ENCODE measurements at regions not wholly inside any gene's neighbourhood (a gene's known extent, or its start where the extent isn't known, plus 50 kb on each side); places are given as distances from the start of the nearest gene placed in this dataset.
"Not testable (repeated sequence)": the region's sequence is repeated elsewhere in the genome, so short reads cannot be mapped to it uniquely, and the experiment has no call there.

DNA sequence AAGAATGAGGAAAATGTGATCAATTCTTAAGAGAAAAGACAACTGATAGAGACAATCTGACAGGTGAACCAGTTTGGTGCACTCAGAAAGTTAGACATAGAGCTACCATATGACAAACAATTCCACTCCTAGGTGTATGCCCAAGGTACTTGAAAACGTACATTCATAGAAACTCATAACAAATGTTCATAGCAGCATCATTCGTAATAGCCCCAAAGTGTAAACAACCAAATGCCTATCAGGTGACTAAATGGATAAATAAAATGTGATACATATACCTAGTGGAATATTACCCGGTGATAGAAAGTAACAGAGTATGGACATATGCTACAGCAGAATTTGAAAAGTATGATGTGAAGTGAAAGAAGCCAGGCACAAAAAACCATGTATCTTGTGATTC lies 149.3 kb upstream of the TRIB2 start:
- FAIRE-seq, result no peak

DNA sequence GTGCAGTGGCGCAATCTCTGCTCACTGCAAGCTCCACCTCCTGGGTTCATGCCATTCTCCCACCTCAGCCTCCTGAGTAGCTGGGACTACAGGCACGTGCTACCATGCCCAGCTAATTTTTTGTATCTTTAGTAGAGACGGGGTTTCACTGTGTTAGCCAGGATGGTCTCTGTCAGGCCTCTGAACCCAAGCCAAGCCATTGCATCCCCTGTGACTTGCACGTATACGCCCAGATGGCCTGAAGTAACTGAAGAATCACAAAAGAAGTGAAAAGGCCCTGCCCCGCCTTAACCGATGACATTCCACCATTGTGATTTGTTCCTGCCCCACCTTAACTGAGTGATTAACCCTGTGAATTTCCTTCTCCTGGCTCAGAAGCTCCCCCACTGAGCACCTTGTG lies 147.2 kb upstream of the TRIB2 start:
- not testable (repeated sequence) for FAIRE-seq

DNA sequence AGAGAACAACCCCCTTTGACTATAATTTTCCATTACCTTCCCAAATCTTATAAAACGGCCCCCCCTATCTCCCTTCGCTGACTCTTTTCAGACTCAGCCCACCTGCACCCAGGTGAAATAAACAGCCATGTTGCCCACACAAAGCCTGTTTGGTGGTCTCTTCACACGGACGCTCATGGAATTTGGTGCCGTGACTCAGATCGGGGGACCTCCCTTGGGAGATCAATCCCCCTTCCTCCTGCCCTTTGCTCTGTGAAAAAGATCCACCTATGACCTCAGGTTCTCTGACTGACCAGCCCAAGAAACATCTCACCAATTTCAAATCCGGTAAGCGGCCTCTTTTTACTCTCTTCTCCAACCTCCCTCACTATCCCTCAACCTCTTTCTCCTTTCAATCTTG lies 146.8 kb upstream of the TRIB2 start:
- FAIRE-seq, result not testable (repeated sequence)

DNA sequence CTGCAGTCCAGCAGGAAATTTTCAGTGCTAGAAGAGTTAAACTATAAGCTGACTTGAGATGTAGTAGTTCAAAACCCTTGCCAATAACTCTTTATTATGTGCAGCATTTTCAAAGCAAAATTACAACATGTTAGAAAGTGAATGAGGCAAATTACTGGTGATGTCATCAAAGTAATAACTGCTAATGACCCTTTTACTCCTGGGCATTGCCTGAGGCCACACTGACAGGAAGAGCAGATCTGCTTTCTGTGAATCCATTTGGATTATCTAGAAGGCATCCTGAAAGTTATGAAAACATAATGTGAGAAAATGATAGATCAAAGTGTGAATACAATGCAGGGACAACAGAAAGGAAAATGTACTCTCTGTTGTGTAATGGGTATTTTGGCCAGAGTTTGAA lies 139.6 kb upstream of the TRIB2 start:
- FAIRE-seq, result no peak

DNA sequence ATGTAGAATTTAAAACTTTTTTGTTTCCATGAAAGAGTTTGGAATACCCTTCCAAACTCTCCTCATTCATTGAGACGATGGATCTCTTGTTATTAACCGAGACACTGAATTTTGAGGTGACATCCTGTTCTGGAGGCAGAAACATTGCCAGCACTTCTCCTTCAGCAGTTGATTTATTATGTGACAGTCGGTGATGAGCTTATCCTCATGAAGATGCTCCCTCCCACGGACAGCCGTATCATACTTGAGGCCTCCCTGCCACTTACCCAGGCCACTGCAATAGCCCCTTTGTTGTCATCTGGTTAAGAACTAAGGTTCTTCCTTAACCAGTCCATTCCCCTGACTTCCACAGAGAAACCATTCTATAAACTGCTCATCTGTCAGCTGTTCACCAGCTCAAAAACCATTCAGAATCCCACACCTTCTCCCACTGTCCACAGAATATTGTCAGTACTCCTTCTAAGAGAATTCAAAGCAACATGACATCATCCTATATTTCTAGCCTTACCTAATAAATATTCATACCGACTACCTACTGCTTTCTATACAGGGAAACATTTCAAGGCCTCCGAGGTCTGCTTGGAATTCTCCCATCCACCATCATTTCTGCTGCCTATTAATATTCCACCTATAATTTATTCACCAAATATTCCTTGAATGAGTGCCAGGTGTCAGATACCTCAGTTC lies 139.0 kb upstream of the TRIB2 start:
- FAIRE-seq, result no peak

DNA sequence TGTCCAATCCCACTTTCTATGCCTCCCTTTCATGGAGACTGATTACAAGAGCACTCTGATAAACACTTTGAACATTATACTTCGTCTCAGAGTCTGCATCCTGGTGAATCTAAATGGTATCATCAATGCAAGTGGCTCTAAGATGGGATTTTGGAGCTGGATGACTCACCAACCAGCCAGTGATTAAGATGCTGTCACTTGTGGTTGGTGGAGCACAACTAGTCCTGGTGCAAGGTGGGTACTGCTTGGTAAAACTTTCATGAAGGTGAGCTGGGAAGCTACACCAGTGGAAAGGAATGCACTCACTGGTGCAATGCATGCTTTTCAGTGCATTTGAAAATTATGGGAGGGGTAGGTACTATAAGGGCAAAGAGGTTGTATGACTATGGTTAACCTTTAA lies 137.7 kb upstream of the TRIB2 start:
- FAIRE-seq, result no peak

DNA sequence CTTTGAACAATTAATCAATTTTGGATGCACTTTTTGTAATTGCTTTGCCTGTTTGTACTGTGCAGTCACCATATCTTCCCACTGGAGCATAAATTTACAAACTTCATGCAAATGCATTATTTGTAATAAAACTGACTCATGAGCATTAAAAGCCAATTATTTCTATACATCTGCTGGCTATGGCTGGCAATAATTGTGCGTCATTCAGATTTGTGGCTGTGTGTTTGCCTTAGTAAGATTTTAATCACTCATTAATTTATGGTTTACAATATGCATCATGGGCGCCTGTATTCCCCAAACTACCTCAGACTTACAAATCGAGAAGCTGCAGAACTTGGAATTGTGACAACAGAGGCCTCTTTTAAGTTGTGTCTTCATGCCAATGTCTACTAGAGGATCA lies 132.4 kb upstream of the TRIB2 start:
- FAIRE-seq, result no peak

DNA sequence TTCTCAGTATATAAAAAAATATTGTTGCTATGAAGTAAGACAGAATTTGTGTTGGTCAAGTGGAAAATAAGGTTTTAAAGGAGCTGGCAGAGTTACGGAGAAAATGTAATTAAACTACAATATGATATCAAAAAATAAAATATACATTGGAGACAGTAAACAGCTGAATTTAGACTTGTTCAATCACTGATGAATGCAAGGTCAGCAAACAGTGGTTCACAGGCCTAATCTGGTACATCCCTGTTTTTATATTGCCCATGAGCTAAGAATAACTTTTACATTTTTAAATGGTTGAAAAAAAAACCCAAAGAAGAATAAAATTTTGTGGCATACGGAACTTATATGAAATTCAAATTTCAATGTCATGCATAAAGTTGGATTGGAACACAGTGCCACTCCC lies 131.0 kb upstream of the TRIB2 start:
- no peak for FAIRE-seq

DNA sequence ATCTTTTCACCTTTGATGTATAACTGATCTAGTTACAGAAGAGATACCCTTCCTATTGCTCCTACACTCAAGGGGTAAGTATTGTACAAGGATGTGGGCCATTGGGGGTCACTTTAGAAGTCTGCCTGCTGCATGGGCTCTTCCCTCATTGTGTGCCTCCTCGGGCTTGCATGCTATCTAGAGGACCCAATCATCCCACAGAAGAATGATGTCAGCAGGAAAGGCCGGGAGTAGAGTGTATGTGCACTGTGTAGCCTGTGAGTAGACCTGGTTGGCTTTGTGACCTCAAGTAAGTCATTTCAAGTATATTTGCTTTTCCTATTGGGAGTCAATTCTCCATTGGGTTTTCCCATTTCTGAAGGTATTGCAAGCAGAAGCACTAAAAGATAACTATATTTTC lies 129.5 kb upstream of the TRIB2 start:
- FAIRE-seq, result no peak

DNA sequence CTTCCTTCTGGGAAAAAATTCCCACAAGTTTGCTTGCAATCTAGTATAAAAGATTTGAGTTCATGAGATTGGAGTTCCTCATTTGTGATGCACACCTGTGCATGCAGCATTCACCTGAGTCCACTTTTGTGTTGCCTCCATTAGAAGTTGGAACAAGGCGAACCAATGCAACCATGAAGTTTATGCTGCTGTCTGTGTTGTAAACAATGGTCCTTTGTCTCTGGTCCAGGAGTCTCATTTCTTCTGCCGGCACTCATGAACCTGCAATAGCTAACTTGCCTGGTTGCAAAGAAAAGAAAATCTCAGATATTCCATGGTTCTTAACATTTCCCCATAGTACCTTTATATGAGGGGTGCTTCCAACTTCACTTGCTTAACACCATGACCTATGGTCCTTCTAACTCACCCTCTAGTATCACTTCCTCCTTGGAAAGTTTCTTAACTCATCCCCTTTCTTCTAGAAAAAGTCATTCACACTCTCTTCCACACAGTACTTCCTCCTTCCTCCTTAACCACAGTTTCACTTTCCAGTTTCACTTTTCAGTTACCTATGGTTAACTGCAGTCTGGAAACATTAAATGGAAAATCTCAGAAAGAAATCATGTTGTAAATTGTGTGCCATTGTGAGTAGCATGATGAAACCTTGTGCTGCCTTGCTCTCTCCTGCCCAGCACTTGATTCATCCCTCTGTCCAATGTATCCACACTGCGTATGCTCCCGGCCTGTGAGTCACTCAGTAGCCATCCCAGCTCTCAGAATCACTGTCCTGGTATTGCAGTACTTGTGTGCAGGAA lies 128.8 kb upstream of the TRIB2 start:
- no peak for FAIRE-seq

DNA sequence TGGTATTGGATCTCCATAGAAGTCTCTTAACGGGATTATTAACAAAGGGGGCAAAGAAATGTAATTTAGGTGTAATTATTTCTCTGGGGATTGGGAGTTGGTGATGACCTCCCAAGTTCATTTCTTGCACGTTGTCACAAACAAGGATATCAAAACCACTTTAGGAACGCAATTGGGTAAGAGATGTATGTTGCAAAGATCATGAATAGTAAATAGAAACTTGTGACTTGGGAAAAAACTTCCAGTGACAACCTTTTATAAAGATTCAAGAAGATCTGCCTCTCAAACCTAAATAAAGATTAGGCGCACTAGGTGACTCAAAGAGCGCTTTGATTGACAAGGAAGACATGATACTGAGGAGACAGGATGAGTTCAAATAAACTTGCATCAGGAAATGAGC lies 127.8 kb upstream of the TRIB2 start:
- FAIRE-seq, result no peak

DNA sequence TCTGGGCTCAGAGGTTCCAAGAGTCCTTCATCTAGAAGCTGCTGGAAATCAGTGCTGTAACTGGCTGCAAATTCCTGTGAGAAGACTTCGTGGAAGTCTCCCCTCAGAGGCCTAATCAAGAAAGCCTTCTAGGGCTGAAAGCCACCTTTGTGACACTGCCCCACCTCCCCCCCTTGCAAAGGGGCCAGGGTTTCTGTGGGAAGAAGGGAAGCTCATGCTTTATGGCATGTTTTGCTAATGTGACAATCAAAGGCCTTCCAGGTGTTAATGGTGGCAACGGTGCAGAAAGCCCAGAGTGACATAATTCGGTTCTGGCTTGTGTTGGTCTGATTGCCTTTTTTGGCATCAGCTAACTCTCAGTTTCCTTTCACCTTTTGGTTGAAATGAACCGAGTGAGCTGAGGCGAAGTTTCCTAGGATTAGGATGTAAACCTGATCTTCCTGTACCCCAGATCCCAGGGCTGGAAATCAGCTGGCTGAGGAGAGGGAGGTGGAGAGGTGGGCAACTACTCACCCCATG lies 126.9 kb upstream of the TRIB2 start:
- FAIRE-seq, result no peak

DNA sequence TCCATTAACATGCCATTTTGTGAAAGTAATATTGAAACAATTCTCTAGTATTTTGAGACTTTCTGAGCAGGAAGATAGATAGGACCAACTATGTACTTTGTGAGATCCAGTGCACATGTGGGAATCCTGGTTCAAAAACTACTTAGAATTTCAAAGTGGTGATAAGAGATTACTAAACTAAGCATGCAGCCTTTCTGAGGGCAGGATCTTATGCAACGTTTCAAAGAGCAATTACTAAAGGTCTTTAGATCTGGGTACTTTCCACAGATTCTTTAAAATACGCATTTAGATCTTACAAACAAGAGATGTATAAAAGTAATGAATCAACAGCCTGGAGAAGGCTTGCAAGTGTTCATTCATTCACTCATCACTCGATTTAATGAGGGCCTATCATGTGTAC lies 124.4 kb upstream of the TRIB2 start:
- FAIRE-seq, result no peak

DNA sequence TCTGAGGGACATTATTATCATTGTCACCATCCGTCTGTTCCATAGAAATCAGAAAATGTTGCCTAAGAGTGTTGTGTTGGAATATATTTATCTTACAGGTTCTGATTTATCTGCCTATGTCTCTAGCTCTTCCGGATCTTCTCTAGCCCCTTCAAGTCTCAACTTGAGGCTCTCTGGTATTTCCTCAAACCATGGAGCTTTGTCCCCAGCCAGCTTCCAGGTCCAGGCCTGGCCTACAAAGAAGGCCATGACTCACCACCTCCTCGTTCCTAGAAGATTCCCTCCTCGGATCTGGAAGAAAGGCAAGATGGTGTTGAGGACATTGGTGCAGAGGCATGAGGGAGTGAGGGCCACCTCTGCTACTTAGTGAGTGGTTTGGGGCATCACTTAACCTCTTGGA lies 122.1 kb upstream of the TRIB2 start:
- FAIRE-seq, result no peak

DNA sequence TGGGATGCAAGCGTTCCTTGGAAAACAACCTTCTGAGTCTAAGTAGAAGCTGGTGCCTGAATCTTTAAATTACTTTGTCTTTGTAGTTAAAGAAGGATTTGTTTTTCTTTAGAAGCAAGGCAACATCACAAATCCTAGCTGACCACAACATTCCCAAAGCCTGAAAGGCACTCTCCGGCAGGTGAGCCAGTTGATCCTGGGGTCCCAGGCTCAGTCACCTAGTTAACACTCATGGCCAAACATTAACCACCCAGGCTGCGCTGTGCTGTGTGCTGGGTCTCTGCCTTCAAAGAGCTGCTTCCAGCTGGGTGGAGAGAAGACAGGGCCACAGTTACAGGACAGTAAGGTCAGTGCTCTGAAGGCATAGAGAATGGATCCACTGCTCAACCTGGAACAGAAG lies 120.0 kb upstream of the TRIB2 start:
- no peak for FAIRE-seq

DNA sequence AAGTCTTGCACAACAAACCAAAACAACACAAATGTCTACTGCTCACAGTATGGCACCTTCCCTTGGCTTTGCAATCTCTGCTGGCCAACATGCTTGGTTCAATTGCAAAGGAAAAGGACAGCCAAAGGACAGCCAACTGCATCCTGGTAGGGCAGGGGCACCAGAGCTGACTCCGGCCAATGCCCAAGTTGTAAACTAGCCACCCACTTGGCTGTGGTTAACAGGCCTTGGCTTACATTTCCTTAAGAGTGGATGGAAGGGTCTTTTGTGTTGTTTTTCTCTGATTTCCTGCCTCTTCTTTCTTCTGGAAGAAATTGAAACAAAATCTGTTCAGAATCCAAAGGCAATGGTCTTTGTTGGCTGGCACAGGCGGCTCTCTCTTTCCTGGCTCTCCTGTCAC lies 119.1 kb upstream of the TRIB2 start:
- no peak for FAIRE-seq

DNA sequence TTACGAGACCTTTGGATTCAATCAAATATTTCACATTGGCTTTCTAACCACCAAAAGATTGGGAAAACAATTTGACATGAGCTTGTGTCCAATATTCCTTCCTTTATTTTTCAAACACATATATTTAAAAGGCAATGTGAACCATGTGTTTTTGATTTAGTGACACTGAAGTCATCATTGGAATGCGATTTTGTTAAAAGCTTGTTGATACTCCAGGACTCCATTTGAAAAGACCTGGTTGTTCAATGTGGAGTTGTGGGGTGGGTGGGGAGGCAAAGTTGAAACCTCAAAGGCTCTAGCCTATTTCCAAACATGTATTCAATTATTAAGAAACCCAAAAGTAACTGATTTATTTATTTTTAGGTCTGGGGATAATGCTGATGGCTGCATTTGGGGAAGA lies 114.1 kb upstream of the TRIB2 start:
- FAIRE-seq, result peak; percentile 87

DNA sequence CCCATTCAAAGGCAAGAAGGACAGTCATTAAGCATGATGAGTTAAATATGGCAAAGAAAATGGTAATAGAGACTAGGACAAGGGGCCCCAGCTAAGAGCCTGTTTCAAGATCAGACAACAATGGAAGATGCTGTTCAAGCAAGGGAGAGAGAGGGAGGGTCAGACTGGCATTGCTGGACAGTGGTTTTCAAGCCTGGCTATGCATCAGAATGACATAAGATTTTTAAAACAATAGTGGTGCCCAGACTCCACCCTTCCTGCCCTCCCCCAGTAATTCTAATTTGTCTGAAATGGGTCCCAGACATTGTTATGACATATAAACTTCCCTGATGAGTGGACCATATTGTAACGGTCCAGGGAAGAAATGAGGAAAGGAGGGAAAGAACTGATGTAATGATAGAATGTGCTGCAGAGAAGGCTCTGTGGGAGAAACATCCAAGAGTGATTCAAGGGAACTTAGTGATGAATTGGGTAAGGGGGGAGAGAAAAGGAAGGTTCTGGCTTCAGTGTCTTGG lies 112.9 kb upstream of the TRIB2 start:
- no peak for FAIRE-seq

DNA sequence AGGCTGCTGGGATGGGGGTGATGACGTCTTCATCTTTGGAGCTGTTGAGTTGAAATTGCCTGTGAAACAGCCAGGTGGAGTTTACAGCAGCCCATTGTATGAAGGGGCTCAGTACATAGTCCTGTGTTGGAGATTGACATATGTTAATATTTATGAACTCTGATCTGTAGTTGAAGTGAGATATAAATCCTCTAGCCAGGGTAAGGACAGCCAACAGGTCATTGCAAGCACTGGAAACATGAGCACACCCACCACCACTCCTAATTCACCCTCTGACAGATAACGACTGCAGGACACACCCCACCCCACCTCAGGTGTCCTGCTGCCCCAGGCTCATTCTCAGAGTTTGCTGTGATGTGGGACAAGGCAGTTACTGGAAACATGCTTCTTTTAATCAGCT lies 112.4 kb upstream of the TRIB2 start:
- no peak for FAIRE-seq

DNA sequence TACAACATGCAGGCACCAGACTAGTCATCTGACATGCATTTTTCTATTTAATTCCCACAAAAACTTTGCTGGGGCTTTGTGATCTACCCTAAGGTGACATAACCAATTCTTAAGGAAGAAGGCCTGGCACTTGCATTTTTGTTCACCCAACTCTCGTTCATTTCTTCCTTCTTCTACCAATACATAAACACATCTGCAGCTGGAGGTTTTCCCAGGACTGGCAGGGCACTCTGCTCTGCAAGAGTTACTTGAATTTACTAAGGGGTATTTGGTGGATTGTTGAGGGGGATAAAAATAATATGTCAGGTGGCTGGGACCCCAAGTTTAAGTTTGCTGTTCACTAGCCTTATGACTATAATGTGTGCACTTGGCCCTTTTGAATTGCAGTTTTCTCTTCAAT lies 111.4 kb upstream of the TRIB2 start:
- no peak for FAIRE-seq

DNA sequence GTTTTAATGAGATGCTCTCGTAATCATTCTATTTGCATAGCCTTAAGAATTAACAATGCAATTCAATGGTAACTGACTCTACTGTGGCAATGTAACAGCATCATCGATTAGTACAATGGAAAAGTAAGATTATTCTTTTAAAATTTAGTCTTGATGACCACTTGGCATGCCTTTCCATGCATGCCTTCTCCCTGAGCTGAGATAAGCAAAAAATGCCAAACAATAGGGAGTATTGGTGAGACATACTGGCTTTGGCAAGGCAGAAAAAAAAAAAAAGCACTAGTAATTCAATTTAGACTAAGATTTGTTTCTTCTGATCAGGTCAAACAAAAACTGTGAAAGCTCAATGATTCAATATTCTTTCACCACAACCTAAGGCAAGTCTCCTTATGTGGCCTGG lies 110.8 kb upstream of the TRIB2 start:
- FAIRE-seq, result no peak

DNA sequence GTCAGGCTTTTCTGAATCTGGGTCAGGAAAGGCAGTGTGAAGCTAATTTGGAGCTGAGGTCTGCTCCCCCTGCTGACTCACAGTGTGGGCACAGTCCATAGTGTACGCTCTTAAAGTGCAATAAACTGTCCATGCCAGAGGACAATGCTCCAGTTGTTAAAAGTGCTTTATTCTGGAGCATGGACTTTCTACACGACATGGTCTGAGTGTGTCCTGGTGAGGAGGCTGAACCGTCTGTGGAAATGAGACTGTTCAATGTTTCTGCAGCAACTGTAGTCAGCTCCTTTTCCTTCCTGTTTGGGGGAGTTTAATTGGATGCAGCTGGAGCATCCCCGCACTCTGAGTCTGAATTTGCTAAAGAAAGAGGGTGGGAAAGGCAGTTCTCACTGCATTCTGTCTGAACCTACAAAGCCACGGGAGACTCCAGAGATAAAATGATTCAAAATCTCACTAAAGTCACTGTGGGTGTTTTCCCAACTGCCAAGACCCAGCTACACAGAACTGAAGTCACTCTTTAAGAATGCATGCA lies 110.2 kb upstream of the TRIB2 start:
- FAIRE-seq, result peak; percentile 72

DNA sequence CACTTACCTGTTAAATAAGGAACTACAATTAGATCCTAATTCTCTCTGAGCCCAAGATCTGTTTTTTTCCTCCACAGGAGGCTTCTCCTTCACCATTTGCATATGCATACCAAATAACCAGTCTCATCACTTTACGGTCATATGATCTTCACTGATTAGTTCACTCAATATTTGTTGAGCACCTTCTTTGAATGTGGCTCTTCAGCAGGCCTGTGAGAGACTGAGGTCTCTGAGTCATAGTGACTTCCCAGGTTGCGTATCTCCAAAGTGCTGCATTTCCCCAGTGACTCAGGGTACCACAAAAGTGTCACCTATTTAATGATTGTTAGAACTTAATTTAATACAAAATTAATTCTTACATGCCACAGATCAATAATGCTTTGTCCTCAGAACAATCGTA lies 108.8 kb upstream of the TRIB2 start:
- FAIRE-seq, result no peak

DNA sequence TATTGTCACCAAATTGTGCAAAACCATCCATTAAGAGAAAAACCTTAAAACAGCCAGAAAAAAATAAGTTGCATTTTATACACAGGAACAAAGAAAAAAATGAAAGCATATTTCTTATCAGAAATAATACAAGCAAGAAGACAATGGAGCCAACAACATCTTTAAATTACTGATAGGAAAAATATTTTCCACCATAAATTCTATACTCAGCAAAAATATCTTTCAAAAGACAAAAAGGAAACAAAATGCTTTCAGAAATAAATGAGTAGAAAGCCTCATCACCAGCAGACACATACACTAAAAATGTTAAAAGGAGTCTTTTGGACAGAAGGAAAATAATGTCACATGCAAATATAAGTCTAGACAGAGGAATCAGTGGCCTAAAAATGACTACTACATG lies 106.4 kb upstream of the TRIB2 start:
- FAIRE-seq, result peak; percentile 45

All from endometrium (tissue), 2 donors.